ENCODE measurements at regions not wholly inside any gene's neighbourhood (a gene's known extent, or its start where the extent isn't known, plus 50 kb on each side); places are given as distances from the start of the nearest gene placed in this dataset.

DNA sequence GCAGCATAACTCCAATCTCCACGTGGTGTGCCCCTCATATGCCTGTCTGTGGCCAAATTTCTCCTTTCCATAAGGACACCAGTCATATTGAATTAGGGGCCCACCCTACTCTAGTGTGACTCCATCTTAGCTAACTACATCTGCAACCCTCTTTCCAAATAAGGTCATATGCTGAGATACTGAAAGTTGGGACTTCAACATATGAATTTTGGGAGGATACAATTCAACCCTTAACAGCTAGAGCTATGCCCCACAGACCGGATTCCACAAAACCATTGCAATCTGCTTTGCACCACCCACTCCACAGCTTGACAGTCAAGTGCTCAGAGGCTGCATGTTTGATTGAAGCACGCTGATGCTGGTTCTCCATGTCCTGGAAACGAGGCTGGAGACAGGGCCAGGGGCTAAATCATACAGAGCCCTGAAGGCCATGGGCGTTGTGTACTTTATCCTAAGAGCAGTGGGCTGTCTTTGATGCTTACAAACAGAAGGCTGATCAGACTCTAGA is 122.8 kb downstream of the MTX3 start:
- TF ChIP-seq, protein P1, sequence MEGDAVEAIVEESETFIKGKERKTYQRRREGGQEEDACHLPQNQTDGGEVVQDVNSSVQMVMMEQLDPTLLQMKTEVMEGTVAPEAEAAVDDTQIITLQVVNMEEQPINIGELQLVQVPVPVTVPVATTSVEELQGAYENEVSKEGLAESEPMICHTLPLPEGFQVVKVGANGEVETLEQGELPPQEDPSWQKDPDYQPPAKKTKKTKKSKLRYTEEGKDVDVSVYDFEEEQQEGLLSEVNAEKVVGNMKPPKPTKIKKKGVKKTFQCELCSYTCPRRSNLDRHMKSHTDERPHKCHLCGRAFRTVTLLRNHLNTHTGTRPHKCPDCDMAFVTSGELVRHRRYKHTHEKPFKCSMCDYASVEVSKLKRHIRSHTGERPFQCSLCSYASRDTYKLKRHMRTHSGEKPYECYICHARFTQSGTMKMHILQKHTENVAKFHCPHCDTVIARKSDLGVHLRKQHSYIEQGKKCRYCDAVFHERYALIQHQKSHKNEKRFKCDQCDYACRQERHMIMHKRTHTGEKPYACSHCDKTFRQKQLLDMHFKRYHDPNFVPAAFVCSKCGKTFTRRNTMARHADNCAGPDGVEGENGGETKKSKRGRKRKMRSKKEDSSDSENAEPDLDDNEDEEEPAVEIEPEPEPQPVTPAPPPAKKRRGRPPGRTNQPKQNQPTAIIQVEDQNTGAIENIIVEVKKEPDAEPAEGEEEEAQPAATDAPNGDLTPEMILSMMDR (IDR thresholded peaks at IDR 0.05): no peak
- H3K27ac ChIP-seq: no peak overlapping the region
- DNase-seq (ENCODE audit: low spot score): no peak
- H3K4me3 ChIP-seq: no peak overlapping the region

DNA sequence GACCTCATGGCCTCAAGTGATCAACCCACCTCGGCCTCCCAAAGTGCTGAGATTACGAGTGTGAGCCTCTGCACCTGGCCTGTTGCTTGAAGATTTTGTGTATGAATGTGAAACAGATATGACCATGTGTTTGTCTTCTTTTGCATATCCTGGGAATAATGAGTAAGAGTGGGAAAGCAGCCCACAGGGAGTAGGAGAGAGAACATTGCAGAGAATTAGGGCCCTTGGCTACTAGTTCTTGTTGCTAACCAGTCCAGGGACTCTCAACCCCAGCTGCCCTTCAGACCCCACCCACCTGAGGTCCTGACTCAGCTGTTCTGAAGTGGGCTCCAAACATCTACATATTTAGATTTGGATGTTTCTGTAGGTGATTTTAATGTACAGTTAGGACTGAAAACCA is 125.5 kb downstream of the MTX3 start:
- Histone ChIP-seq H3K4me3 (no peak overlapping the region), H3K27ac (no peak overlapping the region)
- TF ChIP-seq, protein P1 (IDR thresholded peaks at IDR 0.05): no peak
- DNase-seq (ENCODE audit: low spot score): no peak

DNA sequence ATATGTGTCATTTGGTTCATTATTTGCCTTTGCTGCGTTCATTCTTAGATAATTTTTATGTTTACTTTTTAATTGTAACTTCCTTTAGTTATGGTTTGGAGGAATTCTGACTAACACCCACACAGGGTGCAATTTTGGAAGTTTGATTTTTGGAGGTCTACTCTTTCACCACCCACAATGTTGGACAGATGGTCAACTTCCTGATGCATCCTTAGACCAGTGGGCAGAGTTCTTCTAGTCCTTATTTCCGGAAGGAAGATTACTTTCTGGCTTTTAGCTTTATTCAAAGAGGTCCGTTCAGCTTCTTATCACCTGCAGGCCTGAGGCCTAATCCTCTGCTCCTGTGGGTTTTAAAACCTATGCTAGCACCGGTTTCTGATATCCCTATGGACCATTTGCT is 126.7 kb downstream of the MTX3 start:
- no peak overlapping the region for H3K4me3 ChIP-seq
- no peak overlapping the region for H3K27ac ChIP-seq
- TF ChIP-seq, protein P1 (IDR thresholded peaks at IDR 0.05): no peak

DNA sequence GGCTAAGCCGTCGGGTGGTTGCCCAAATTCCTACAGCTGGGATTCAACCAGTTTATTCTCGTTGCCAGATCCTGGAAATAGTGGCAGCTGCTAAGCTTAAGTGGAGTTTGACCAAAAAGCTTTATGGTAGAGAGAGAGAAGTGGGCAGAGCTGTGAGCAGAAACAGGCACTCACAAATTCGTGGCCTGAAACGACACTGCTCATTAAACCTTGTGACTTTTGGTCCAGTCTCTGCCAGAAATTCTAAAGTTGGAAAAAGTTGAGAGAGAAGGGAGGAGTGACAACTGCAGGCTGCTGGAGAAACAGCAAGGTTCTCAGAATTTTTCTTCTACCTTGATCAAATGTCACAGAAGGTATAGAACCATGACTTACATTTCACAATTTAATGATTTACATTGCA is 131.5 kb downstream of the MTX3 start:
- Histone ChIP-seq H3K27ac (no peak overlapping the region), H3K4me3 (no peak overlapping the region)
- TF ChIP-seq, protein P1 (IDR thresholded peaks at IDR 0.05): no peak
- DNase-seq (ENCODE audit: low spot score): no peak

More for the DNA sequence above, 126.7 kb downstream of the MTX3 start:
- no peak for DNase-seq (ENCODE audit: low spot score)

DNA sequence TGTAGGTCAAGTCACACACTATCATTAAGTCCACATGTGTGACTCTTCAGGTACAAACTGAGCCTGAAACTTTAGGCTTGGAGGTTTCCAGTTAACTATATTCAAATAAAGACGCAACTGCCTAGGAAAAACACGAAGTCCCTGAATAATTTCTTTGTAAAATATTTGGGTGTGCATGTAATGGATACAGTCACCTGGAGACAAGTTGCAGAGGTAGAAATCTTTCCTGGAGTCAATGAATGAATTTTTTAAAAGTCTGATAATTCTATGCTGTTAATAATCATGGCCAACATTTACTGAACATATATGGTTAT is 132.7 kb downstream of the MTX3 start:
- Histone ChIP-seq H3K27ac (no peak overlapping the region), H3K4me3 (no peak overlapping the region)
- DNase-seq (ENCODE audit: low spot score): no peak
- TF ChIP-seq, protein P1 (IDR thresholded peaks at IDR 0.05): no peak

DNA sequence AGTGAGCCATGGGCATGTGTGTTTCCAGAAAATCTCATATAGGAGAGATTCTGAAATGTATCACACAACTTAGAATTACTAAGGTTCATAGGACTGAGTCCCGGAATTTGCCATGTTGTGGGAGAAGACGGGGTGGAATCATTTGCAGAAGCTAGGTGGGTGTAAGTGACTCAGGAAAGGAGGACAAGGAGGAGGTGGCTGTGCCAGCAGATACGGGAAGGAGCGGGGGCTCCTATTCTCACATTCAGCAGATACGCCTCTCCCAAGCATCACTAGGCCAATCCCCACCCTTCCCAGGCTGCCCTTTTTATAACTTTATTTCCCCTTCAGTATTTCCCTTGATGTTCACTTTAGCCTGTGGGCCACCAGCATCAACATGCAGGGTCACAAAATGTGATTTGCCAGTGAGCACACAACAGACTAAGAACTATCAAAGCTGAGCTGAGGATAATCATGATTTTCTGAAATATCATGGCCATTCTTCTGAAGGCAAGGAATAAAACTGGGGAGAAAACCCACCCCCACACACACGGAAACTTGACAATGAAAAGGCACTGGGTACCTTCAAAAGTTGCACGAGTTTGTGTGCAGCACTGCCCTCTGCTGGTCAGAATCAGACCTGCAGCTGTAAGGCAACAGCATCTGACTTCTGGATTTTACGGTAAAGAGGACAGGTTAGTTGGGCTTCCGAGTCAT is 133.2 kb downstream of the MTX3 start:
- TF ChIP-seq, protein P1 (IDR thresholded peaks at IDR 0.05): peak; percentile 89
- DNase-seq (ENCODE audit: low spot score): no peak
- Histone ChIP-seq H3K27ac (no peak overlapping the region), H3K4me3 (no peak overlapping the region)

DNA sequence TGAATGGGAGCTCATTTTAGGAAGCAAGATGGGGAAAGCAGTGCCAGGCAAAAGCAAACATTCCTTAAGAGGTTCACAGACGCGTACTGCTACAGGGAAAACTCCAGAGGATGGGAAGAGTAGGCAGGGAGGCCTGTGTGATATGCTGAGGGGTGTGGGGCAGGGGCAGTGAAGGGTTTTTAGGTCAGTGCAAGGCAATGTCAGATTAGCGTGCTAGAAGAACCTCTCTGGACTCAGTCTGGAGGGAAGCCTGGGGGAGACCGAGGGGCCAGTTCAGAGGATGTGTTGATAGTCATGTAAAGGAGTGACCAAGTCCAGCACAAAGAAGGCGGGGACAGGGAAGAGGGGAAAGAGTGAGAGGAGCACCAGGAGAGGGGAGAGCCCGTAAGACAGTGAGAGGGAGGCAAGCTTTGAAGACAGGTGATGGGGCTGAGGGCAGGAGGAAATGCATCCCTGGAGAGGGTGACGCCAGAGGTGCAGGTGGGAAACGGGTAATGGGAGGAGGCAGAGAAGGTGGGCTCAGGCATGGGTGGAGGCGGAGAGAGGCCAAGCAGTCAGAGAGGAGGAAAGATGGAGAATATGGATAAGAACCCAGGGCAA is 134.5 kb downstream of the MTX3 start:
- peak; percentile 55 for DNase-seq (ENCODE audit: low spot score)
- H3K4me3 ChIP-seq: no peak overlapping the region
- TF ChIP-seq, protein P1 (IDR thresholded peaks at IDR 0.05): no peak
- H3K27ac ChIP-seq: no peak overlapping the region

All from coronary artery (tissue), 2 donors.